GM19238 (cell line): ENCODE measurements at regions not wholly inside any gene's neighbourhood (a gene's known extent, or its start where the extent isn't known, plus 50 kb on each side); places are given as distances from the start of the nearest gene placed in this dataset.
"Not testable (repeated sequence)": the region's sequence is repeated elsewhere in the genome, so short reads cannot be mapped to it uniquely, and the experiment has no call there.

Experiments used
- DNase-seq: peaks from one replicate; pipeline ENCODE4 v3.0.0; 2011; ENCODE audit warnings: low spot score; ENCODE audit not compliant: insufficient read length

- no peak for DNase-seq
Observed at GRCh38 chr5:14945450-14945849, 73.9 kb upstream of the ANKH start.

- no peak for DNase-seq
Observed at GRCh38 chr5:14944996-14945395, 73.4 kb upstream of the ANKH start.

GRCh38 chr5:14944350-14944739 is 72.8 kb upstream of the ANKH start:
- DNase-seq: no peak

DNA sequence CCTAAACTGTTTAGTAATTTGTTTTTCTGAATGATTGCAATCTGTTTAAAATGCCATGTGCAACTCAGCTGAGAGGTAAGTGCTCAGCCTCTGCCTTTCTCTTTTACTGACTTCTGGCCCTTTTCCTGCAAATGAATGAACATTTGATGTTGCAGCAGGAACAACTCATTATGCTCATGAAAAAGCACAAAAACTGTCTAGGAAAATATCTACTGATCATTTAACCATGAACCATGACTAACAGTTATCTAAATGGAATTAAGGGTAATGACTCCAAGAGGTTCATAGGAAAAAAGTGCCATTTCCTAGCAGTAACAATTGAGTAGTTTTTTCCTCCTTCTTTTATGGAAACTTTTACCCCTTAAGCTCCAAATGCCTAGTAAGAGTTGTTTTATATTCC is 70.6 kb upstream of the ANKH start:
- DNase-seq: no peak

GRCh38 chr5:14937254-14937653 is 65.7 kb upstream of the ANKH start:
- DNase-seq: no peak

- DNase-seq: no peak
Observed at GRCh38 chr5:14936588-14936987, 65.0 kb upstream of the ANKH start.

- DNase-seq: no peak
Observed at GRCh38 chr5:14935341-14935740, 63.8 kb upstream of the ANKH start.

- DNase-seq: no peak
Observed at GRCh38 chr5:14932902-14933469, 61.4 kb upstream of the ANKH start.

GRCh38 chr5:14930486-14930885 is 58.9 kb upstream of the ANKH start:
- DNase-seq: no peak

DNA sequence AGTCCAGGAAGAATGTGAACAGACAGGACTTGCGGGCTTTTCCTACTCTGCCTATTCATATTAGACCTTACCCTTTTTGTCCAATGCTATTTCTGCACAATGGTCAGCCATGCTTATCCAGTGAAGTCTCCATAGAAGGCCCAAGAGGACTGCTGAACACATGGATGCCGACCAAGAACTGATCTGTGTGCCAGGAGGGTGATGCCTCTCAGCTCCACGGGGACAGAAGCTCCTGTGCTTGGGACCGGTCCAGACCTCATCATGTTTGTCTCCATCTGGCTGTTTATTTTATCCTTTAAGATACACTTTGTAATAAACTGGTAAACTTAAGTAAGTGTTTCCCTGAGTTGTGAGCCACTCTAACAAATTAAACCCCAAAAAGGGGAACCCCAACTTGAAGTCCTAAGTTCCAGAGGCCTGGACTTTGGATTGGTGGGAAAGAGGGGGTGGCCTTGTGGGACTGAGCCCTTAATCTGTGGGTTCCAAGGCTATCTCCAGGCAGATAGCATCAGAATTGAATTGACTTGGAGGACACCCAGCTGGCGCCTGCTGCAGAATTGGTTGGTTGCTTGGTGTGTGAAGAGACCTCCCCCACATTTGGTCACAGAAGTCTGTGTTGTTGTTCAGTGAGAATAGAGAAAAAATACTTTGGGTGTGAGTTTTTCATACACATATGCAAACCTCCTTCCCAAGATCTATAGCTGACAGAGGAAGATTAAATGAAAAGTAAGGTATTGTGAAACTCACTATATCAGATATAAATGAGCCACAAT is 57.9 kb upstream of the ANKH start:
- DNase-seq: no peak

DNA sequence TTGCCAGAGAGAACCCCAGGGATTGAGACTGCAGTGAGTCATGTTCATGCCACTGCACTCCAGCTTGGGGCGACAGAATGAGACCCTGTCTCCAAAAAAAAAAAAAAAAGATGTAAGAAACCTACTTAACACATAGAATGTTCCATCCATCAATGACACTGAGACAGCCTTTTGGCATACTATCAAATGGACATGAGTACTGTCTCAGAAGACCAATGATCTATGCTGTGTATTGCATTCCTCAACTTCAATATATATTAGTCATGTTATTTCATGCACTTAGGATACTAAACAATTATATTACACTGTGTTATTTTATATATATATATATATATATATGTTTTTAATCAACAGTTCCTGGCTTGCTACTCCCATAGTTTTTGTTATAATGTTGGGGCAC is 57.1 kb upstream of the ANKH start:
- DNase-seq: no peak

- no peak for DNase-seq
Observed at GRCh38 chr5:14925326-14925725, 53.7 kb upstream of the ANKH start.

DNA sequence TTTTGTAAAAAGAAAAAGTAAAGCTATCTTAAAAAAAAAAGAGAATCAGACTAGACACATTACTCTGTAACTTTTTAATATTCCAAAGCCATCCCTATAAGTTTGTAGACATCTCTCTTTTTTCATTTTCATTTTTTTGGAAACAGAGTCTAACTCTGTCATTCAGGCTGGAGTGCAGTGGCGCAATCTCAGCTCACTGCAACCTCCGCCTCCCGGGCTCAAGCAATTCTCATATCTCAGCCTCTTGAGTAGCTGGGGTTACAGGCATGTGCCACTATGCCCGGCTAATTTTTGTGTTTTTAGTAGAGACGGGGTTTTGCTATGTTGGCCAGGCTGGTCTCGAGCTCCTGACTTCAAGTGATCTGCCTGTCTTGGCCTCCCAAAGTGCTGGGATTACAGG is 51.4 kb upstream of the ANKH start:
- DNase-seq: not testable (repeated sequence)

DNA sequence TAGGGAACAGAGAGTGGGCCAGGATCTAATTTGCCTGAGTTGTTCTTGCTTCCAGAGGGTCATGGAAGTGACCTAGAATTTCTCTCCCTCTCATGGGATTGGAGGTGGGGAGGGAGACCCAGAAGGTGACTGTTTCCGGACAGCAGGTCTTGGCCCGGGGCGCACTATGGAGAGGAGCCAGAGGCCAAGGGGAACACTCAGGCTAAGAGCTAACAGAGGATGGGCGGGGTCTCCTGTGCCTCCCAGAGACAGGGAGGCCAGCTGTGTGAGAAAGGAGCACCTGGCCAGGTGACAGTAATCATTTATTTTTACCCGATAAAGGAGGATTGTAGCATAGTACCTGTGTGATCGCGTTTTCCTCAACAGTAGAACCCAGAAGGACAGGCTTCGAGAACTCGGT is 50.9 kb upstream of the ANKH start:
- no peak for DNase-seq
